Muscle of arm (tissue), 1 donor: ENCODE measurements at regions not wholly inside any gene's neighbourhood (a gene's known extent, or its start where the extent isn't known, plus 50 kb on each side); places are given as distances from the start of the nearest gene placed in this dataset.
"Not testable (repeated sequence)": the region's sequence is repeated elsewhere in the genome, so short reads cannot be mapped to it uniquely, and the experiment has no call there.

ENCODE experiments used
- DNase-seq: peaks from one replicate; pipeline ENCODE4 v3.0.0-alpha.2; 2013

GRCh38 chr4:158051401-158052235 lies 121.2 kb downstream of the GASK1B start:
- DNase-seq, result no peak

- DNase-seq, result no peak
Observed at GRCh38 chr4:158050942-158051341, 121.9 kb downstream of the GASK1B start.

GRCh38 chr4:158046345-158046744 lies 126.5 kb downstream of the GASK1B start:
- no peak for DNase-seq

GRCh38 chr4:158043971-158044618 lies 128.7 kb downstream of the GASK1B start:
- no peak for DNase-seq

GRCh38 chr4:158042591-158043030 lies 130.2 kb downstream of the GASK1B start:
- DNase-seq, result no peak

- no peak for DNase-seq
Observed at GRCh38 chr4:158038718-158039117, 134.1 kb downstream of the GASK1B start.

- DNase-seq, result no peak
Observed at GRCh38 chr4:158036998-158037397, 135.8 kb downstream of the GASK1B start.

- DNase-seq, result no peak
Observed at GRCh38 chr4:158035662-158036195, 137.1 kb downstream of the GASK1B start.

- DNase-seq, result no peak
Observed at GRCh38 chr4:158033416-158034120, 139.3 kb downstream of the GASK1B start.

GRCh38 chr4:158032733-158033415 lies 140.0 kb downstream of the GASK1B start:
- no peak for DNase-seq

GRCh38 chr4:158028381-158028780 lies 144.4 kb downstream of the GASK1B start:
- DNase-seq, result not testable (repeated sequence)

- DNase-seq, result no peak
Observed at GRCh38 chr4:158025131-158025530, 147.7 kb downstream of the GASK1B start.

GRCh38 chr4:158020734-158021346 lies 152.0 kb downstream of the GASK1B start:
- peak; percentile 51 for DNase-seq

- peak; percentile 78 for DNase-seq
Observed at GRCh38 chr4:158020176-158020575, 152.6 kb downstream of the GASK1B start.

GRCh38 chr4:158018831-158019230 lies 154.0 kb downstream of the GASK1B start:
- no peak for DNase-seq

GRCh38 chr4:158018221-158018830 lies 154.5 kb downstream of the GASK1B start:
- no peak for DNase-seq

GRCh38 chr4:158016511-158016910 lies 156.3 kb downstream of the GASK1B start:
- no peak for DNase-seq

- no peak for DNase-seq
Observed at GRCh38 chr4:158015241-158015640, 157.6 kb downstream of the GASK1B start.

GRCh38 chr4:158013858-158014257 lies 159.0 kb downstream of the GASK1B start:
- no peak for DNase-seq

- no peak for DNase-seq
Observed at GRCh38 chr4:158010361-158010760, 162.5 kb downstream of the GASK1B start.
